Left lung (tissue), 4 donors: ENCODE measurements at regions not wholly inside any gene's neighbourhood (a gene's known extent, or its start where the extent isn't known, plus 50 kb on each side); places are given as distances from the start of the nearest gene placed in this dataset.

Experiments used
- ATAC-seq: fragments of 200-7000 bp; cut with Tn5 transposase; one replicate; pipeline ENCODE4 v1.9.1; 2020; ENCODE audit warnings: moderate library complexity
- DNase-seq, 4 donors: peaks; one replicate each; pipeline ENCODE4 v3.0.0-alpha.2; 2013 to 2020
- H3K27ac ChIP-seq, 2 donors: fragments of 200-600 bp; sonication (generic) in 1 of 2; one replicate each; pipeline versions ENCODE4 v1.5.0 to v1.8.0; 2020 to 2021
- H3K27me3 ChIP-seq, 2 donors: fragments of 200-600 bp; sonication (generic) in 1 of 2; one replicate each; pipeline versions ENCODE4 v1.5.0 to v1.8.0; 2020 to 2021
- H3K36me3 ChIP-seq, 2 donors: fragments of 200-600 bp; sonication (generic) in 1 of 2; one replicate each; pipeline versions ENCODE4 v1.5.0 to v1.8.0; 2020 to 2021
- H3K4me1 ChIP-seq, 2 donors: fragments of 200-600 bp; one replicate each; pipeline ENCODE4 v1.8.0; 2021
- H3K4me3 ChIP-seq, 2 donors: fragments of 200-600 bp; sonication (generic) in 1 of 2; one replicate each; pipeline versions ENCODE4 v1.5.0 to v1.8.0; 2020 to 2021; ENCODE audit warnings: mild to moderate bottlenecking in 1 of 2
- H3K9me3 ChIP-seq, 2 donors: fragments of 200-600 bp; sonication (generic) in 1 of 2; one replicate each; pipeline versions ENCODE4 v1.5.0 to v1.8.0; 2020 to 2021
- CTCF ChIP-seq, 2 donors: fragments of 200-600 bp; sonication (generic) in 1 of 2; IDR thresholded peaks; one replicate each; pipeline versions ENCODE4 v1.5.0 to v1.8.0; 2021; ENCODE audit warnings: antibody characterized with exemption in 2 of 2
- intact Hi-C, 2 donors: fragments of 100-400 bp; cut with DNase I; formaldehyde crosslinking; loops; one replicate each; pipeline versions ENCODE4 v1.11.2 to v1.14.2; 2022
- donor health status: DM: no; HTN: yes; CAD: no.
- donor health status: DM: no; HTN: no; CAD: no.

- no peak for ATAC-seq
- no peaks in the 10 kb centered on the region for H3K4me1 ChIP-seq
- no peak for TF ChIP-seq CTCF (IDR thresholded peaks at IDR 0.05)
- H3K4me3 ChIP-seq, result no peak overlapping the region
- no peaks in the 10 kb centered on the region for H3K36me3 ChIP-seq
- DNase-seq, result no peak
- no peaks in the 10 kb centered on the region for H3K9me3 ChIP-seq
- H3K27ac ChIP-seq, result no peak overlapping the region
- peaks cover 0 to 51% of the 10 kb centered on the region in 2 donors for H3K27me3 ChIP-seq
- intact Hi-C loops, result no loop called here
These were observed 106.3 kb upstream of the GJB5 start for GRCh38 chr1:34648501-34648900.

- no peak overlapping the region for H3K27ac ChIP-seq
- no peak for TF ChIP-seq CTCF (IDR thresholded peaks at IDR 0.05)
- H3K4me1 ChIP-seq, result no peaks in the 10 kb centered on the region
- DNase-seq (no peak), ATAC-seq (no peak)
- intact Hi-C loops, result no loop called here
- H3K4me3 ChIP-seq, result no peak overlapping the region
- H3K27me3 ChIP-seq, result peaks cover 0 to 51% of the 10 kb centered on the region in 2 donors
- no peaks in the 10 kb centered on the region for H3K36me3 ChIP-seq
- H3K9me3 ChIP-seq, result no peaks in the 10 kb centered on the region
These were observed 104.8 kb upstream of the GJB5 start for GRCh38 chr1:34650090-34650489.

- TF ChIP-seq CTCF (IDR thresholded peaks at IDR 0.05), result no peak
- H3K36me3 ChIP-seq, result no peaks in the 10 kb centered on the region
- no peak overlapping the region for H3K4me3 ChIP-seq
- no peak for DNase-seq
- intact Hi-C loops, result no loop called here
- no peak for ATAC-seq
- H3K4me1 ChIP-seq, result no peaks in the 10 kb centered on the region
- H3K9me3 ChIP-seq, result no peaks in the 10 kb centered on the region
- no peak overlapping the region for H3K27ac ChIP-seq
- peaks cover 0 to 56% of the 10 kb centered on the region in 2 donors for H3K27me3 ChIP-seq
These were observed 104.0 kb upstream of the GJB5 start for GRCh38 chr1:34650800-34651199.

GRCh38 chr1:34653110-34653509 is 101.7 kb upstream of the GJB5 start:
- no peaks in the 10 kb centered on the region for H3K9me3 ChIP-seq
- H3K27me3 ChIP-seq, result peaks cover 0 to 46% of the 10 kb centered on the region in 2 donors
- no peaks in the 10 kb centered on the region for H3K4me1 ChIP-seq
- TF ChIP-seq CTCF (IDR thresholded peaks at IDR 0.05), result no peak
- intact Hi-C loops, result no loop called here
- no peak overlapping the region for H3K4me3 ChIP-seq
- H3K27ac ChIP-seq, result no peak overlapping the region
- ATAC-seq (no peak), DNase-seq (no peak)
- H3K36me3 ChIP-seq, result no peaks in the 10 kb centered on the region

- intact Hi-C loops, result no loop called here
- no peak for ATAC-seq
- no peak for DNase-seq
- no peak overlapping the region for H3K4me3 ChIP-seq
- no peak overlapping the region for H3K27ac ChIP-seq
- H3K27me3 ChIP-seq, result peaks cover 0 to 37% of the 10 kb centered on the region in 2 donors
- no peaks in the 10 kb centered on the region for H3K4me1 ChIP-seq
- H3K36me3 ChIP-seq, result no peaks in the 10 kb centered on the region
- no peak for TF ChIP-seq CTCF (IDR thresholded peaks at IDR 0.05)
- no peaks in the 10 kb centered on the region for H3K9me3 ChIP-seq
These were observed 99.5 kb upstream of the GJB5 start for GRCh38 chr1:34655206-34655874.
